UCSD-AML1 (cell line): ENCODE measurements at regions not wholly inside any gene's neighbourhood (a gene's known extent, or its start where the extent isn't known, plus 50 kb on each side); places are given as distances from the start of the nearest gene placed in this dataset.

Experiments used
- DNase-seq: peaks from one replicate; lab custom pipeline; 2025; ENCODE audit not compliant: unreplicated experiment; lab: John Stamatoyannopoulos, UW

DNA sequence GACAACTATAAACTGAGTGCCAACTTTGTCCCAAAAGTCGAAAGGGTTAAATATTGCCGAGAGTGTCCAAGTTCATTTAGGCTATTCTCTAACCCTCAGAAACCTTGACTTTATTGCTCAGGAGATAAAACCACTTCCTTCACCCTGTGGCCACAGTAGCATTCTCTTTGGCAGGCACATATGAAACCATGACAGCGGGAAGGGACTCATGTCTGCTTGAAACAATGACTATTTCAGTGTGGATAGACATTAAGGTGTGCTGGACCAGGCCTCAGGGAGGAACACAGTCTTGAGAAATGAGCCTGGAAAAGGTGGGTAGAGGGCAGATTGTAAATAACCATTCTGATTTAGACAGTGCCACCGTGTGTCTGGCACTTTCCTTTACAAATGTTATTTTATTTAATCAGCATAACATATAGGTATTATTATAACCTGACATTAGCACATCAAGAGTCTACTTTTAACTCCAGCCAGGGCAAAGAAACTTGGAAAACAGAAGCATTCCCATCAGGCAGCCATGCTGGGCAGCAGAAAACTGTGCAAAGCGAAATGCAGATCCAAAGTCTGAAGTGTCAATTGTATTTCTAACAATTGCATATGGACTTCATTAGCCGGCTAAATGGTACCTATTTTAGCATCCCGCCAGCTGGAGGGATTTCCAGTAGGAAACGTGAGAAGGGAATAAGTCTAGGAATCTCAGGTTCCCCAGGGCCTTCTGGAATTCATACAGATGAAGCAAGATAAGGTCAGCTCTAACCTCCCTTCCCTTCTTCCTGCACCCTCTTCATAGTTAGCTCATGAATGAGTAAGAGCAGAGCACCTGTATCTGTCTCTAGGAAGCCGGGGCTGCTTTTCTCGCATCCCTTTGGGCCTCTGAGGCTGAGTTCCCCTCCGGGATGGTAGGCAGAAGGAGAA is 212.8 kb upstream of the ELAC2 start:
- no peak for DNase-seq

DNA sequence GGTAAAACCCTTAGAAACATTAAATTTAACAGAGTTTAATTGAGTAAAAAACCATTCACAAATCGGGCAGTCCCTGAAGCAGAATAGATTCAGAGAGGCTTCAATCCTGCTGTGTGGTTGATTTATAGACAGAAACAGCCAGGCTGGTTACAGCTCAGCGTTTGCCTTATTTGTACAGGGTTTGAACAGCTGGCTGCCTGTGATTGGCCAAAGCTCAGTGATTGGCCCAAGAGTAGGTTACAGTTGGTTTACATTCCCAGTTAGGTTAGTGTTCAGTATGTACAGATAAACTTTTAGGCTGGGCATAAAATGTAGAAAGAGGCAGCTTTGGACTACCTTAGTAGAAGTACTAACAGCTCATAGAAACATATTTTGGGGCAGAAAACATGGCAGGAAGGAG is 210.4 kb upstream of the ELAC2 start:
- no peak for DNase-seq

DNA sequence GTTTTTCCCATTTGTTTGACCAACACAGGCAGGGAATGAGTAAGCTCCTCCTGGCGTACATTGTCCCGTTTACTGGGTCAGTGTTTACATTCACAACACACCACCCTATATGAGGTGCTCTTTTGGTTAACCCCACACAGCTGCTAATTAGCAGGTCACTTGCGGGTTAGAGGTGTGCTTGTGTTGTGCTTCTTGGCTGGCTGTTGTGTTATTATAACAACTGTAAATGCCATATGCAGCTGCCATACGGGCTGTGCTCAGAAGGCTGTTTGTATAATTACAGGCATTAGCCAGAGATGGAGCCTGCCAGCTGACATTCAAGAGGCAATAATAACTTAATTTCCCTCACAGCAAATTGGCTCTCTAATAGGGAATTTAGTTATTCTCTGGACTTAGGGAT is 205.1 kb upstream of the ELAC2 start:
- no peak for DNase-seq

DNA sequence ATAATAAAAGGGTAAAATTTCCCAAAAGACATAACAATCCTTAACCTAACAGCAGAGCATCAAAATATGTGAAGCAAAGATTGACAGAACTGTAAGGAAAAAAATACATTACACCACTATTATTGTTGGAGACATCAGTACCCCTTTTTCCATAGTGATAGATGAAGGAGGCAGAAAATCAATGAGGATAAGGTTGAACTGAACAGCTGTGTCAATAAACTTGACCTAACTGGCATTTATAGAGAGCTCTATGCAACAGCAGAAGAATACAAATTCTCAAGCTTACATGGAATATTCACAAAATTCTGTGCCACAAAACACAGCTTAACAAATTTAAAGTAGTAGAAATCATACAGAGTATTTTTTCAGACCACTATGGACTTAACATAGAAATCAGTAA is 195.0 kb upstream of the ELAC2 start:
- no peak for DNase-seq

DNA sequence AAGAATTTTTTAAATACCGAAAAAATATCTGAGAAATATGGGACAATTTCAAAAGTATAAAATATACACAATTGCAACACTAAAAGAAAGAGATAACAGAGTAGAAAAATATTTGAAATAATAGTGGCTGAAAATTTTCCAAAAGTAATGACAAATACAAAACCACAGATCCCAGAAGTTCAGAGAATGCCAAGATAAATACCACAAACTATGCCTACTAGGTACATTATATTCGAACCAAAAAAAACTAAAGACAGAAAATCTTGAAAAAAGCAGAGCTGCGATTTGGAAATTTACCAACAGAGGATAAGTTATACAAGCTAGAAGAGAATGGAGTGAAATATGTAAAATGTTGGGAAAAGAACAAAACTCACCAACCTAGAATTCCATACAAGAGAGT is 191.3 kb upstream of the ELAC2 start:
- DNase-seq, result no peak

DNA sequence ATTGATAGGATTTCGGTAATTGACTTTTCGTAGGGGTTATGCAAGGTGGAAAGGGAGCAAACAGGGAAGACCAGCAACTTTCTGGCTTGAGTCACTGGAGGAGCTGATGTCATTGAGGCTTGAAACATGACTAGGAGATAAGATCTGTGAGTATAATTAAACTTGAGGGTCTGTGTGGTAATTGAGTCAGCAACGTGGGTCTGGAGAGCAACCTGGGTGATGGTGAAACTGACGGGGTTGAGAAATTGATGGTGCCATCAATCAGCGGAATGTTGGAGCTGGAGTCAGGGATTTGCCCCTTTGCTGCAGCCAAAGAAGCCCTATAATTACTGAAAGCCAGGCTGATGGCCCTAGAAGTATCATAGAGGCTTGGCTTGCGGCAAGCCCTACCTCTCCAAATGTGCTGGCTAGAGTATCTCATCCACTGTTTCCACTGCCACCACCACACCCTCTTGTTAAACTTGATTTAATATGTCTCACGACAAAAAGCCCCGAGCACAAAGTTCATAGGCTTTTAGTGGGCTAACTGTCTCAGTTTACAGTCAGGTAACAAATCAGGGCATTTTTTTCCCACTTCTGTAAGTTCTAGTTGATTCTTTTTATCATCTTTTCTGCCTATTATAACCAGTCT is 186.9 kb upstream of the ELAC2 start:
- DNase-seq, result no peak

DNA sequence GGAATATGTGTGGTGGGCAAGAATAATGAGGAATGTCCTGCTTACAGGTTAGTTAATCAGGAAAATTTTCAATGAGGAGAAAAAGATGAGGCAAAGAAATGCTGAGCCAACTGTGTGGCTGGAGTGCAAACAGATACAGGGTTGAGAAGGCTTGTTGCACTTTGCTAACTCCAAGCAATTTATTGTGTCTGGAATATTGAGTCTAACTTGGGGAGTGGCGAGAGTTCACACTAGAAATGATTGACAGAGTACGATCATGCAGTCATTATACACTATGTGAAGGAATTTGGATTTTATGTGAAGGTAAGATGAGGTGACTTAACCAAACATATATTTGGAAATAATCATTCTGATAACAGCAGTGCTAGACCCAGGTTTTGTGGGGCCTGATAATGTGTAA is 185.0 kb upstream of the ELAC2 start:
- DNase-seq, result no peak

DNA sequence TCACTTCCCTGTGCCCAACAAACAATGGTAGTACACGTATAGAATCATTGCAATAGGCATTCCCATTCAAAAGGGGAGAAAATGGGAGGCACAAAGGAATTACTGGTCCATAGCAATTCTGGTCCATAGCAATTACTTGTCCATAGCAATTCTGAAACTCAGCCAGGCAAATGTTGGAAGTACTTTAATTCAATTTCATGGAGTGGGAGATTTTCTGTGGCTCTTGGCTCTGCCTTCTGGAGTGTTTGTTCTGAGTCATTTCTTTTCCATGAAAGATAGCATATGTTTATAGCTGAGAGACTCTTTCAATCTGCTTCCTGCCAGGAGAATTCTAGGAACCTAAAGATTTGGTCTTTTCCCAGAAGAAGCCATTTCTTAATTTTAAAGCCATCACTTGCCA is 182.8 kb upstream of the ELAC2 start:
- DNase-seq, result no peak

DNA sequence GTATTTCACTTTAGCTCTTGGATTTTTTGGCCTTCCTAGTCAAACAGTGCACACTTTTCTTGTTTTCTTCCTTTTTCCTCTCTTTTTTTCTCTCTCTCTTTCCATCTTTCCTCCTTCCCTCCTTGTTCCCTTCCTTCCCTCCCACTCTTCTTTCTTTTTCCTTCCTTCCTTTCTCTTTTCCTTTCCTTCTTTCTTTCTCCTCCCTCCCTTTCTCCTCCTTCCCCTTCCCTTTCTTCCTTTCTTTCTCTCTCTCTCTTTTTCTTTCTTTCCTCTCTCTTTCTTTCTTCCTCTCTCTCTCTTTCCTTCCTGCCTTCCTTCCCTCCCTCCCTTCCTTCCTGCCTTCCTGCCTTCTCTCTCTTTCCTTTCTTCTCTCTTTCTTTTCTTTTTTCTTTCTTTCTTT is 181.6 kb upstream of the ELAC2 start:
- DNase-seq, result no peak

DNA sequence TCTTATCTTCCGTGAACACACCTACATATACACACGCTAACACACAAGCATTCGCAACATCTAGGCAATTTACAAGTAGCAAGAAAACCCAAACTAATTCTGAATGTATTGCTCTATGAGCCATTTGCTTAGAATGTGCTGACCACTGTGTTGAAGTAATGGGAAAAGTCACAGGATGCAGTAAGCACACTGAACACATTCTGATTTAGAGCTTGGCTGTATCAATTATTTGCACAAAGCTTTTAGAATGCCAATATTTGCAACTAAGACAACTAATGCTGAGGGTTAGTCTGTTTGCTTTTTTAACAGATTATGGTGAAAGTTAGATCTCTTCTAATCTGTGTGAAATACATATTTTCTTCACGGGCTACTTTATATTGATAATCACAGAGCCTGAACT is 179.8 kb upstream of the ELAC2 start:
- DNase-seq, result no peak

DNA sequence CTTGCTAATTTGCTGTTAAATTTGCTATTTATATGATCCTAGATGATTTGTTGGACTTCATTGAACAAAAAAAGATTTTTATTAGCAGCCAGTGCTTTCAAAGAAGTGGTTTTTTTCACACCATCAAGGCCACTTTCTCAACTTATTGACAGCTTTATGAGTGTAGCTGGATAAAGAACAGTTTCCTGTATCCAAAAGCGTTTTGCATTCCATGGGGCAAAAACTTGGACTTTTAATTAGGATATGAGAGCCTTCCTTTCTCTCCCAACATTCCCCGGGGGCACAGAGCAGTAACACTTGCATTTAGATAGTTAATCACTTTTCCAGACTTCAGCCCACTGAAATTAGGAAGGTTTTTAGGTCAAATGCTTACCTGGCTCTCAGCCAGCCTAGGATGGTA is 177.1 kb upstream of the ELAC2 start:
- DNase-seq, result no peak

DNA sequence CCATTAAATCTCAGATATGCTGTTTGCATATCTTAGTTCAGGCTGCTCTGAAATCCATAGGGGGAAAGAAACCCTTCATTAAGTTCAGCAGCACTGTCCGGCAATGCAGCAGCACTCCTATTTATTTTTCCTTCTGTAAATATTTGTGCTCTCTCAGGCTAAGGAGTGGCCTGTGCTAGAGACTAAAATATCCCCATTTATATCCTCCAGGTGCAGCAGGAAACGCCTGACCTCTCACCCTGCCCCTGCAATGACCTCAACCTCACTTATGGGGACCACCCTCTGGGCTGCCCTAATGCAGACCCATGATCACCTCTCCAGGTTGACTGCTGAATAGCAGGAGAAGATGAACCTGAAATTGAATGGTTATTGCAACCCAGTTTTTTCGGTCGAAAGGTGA is 165.0 kb upstream of the ELAC2 start:
- no peak for DNase-seq

DNA sequence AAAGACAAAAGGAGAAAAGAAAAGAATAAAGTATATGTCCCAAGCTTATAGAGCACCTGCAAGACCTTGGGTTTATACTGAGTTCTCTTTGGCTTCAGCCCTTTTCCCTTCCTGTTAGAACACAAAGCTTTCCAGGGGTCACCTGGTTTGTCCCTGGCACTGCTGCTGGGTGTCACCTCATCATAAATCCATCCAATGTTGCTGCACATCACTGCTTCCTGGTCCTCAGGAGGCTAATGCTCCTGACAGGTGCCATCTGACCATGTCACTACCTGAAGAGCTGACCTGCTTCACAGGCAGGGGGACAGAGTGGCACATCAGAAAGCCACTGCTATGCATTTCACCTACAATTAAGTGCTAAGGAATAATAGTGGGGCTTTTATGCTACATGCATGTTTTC is 164.6 kb upstream of the ELAC2 start:
- no peak for DNase-seq

DNA sequence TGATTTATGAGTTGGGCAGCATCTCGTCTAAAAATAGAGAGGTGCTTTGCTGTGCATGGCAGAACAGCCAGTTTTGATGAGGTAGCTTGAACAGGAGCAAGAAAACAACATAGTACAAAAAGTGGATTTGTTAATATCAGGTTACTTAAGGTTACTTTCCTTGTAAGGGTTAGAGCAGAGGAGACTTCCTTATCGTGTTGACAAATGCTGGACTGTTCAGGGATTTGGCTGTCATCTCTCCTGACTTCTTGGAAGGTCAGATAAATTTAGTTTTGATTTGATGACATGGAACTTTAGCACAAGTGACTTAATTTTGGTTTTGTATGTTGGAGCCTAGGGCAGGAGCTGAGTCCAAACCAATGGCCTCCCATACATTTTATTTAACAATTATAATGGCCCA is 163.9 kb upstream of the ELAC2 start:
- no peak for DNase-seq

DNA sequence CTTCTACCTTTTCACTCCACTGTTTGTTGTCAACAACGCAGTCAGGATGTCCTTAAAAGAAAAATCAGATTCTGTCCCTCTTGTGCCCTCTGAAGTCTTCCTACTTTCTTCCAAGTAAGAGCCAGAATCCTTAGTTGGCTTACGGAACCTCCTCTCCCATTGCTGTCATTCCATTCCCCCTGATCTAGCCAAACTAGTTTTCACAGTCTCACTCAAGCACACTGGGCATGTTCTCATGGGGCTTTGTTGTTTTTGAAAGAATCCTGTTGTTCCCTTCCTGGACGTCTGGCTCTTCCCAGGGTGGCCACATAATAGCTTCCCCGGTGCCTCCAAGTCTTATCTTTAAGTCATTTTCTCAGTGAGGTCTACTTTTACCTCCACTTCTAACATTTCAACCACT is 158.6 kb upstream of the ELAC2 start:
- DNase-seq, result no peak

DNA sequence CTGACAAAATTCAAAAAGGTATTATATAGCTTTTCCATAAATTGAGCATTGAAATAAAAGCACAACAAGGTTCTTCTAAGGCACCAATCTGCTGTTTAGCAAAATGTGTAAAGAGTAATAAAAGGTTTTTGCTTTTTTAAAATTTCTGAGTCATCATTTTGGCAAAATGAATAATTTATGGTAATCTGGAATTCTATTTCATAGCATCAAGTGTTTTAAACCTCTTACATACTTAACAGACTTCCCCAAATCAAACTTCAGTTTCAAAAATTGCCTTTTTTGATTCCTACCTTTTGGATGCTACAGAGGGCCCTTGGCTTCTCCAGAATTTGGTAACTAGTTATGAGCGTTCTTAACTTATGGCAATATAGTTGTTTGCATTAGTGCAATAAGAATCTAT is 154.0 kb upstream of the ELAC2 start:
- no peak for DNase-seq

DNA sequence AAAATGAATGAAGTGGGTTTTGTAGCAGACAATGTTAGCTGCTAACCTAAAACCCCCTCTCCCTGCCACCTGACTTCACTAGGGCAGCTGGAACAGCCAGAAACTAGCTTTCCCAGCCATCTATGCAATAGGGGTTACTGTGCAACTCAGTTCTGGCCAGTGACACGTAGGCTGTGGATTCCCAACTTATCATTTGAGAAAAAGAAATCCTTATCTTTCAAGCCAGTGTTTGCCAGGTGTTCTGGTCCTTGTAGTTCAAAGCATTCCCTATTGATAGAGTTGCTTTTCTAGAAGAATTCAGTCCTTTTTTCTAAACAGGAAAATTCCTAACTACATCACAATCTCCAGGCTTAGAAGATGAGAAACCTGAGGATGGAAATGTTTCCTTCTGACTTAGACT is 144.5 kb upstream of the ELAC2 start:
- no peak for DNase-seq

DNA sequence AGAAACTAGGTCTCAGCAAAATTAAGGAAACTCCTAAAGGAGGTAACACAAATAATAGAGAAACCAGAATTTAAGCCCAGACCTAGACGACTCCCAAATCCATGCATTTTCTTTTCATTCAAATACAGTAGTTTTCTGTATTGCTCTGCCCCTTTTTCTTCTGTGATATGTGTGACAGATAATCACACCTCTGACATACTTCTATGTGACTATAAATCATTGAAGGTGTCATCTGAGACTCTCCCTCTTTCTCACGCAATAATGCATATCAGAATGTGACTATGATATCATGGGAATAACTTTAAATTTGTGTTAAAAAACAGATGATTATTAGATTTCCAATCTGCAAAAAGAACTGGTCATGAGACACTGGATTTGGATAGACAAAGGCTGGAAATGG is 143.0 kb upstream of the ELAC2 start:
- DNase-seq, result no peak

DNA sequence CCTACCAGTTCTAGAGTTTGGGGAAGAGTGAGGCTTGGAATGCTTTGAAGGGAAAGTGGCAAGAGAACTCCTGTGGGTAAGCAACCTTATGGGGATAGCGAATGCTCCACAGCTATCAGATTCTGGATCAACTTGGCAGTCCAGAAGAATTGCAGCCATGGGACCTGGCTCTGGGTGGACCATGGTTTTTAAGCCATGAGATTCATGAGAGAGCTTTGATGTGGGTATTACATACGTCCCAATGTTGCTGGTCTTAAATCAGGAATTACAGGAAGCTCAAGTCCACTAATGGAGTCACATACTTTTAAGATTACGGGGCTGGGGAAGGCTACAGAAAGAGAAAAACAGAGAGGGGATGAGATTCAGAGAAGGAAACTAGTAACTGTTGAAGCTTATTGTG is 142.5 kb upstream of the ELAC2 start:
- no peak for DNase-seq

DNA sequence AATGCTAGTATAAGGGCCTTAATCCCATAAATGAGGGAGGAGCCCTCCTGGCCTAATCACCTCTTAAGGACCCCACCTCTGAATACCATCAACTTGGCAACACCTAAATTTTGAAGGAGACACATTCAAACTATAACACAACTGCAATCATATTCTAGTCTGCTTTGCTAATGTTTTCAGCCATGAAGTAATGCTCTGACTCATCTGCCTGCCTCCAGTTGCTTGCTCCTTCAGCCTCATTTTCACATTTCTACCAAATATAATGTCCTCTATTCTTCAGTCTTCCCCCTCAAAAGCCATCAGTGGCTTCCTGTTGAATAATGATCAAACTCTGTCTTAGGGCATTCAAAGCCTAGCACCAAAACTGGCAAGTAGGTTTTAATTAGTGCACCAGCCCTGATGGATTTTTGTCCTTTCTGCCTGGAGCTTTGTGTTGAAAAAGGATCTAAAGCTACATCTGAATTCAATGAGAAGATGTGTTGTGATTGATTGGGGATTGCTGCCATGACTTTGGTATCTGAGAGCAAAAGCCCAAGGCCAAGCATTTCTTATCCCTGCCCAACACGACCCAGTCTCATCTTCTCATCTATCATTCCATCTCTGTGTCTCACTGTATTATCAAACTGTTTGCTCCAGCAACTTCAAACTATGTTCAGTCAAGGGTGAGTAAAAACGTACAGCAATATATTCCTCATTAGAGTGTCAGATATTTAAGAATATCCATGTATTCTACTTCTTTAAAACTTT is 140.8 kb upstream of the ELAC2 start:
- no peak for DNase-seq

DNA sequence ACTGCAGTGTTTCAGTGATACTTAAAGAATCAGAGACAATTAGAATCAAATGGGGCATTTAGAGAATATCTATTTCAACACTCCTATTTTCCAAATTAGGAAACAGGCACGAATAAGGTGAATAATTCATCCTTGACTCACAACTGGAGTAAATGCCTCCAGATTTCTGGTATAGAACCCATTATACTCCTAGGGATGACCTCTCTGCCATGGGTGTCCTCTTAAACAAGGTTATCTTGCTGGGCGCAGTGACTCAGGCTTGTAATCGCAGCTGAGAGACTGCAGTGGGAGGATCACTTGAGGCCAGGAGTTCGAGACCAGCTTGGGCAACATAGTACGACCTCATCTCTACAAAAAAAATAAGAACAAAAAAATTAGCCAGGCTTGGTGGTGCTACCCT is 139.8 kb upstream of the ELAC2 start:
- no peak for DNase-seq

DNA sequence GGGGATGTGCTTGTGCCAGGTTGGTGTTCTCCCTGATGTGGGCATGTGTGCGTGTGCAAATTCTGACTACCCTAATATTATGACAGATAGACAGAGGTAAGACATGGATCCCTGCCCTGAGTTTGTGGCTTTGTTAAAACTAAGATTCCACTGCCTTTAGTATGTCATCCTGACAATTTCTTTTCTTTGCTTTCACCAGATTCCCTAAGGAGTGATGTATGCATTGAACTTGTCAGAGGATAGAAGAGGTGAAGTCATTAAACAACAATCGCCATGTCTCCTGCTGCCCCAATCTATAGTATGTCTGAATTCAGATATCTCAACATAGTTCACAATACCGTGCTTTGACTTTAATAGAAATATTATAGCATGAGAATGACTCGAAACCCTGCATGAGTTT is 137.1 kb upstream of the ELAC2 start:
- DNase-seq, result no peak
